ENCODE measurements at regions not wholly inside any gene's neighbourhood (a gene's known extent, or its start where the extent isn't known, plus 50 kb on each side); places are given as distances from the start of the nearest gene placed in this dataset.

DNA sequence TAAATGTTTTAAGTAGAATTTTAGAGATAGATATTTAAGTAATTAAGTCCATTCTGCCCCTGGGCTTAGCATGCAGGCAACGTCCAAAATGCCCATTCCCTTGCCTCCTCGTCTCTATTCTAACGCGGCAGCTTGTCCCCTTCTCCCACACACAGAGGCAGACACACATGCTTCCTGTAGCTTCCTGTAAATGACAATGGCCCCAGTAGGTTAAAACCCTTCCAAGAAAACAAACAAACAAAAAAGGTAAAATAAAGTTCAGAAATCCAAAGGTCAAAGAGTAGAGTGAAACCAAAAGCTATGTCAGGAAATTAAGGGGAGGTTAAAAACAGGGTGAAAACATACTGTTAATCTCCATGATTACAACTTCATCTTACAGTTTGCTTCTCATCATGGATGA is 857.6 kb downstream of the GATA3 start:
- no peak for TF ChIP-seq TAF1 (IDR thresholded peaks at IDR 0.05; ENCODE audit: low read depth)
- no peak for TF ChIP-seq YY1 (IDR thresholded peaks at IDR 0.05; ENCODE audit: low read depth)
- no peak for TF ChIP-seq TCF12 (IDR thresholded peaks at IDR 0.05; ENCODE audit: low read depth)
- TF ChIP-seq FOXM1 (IDR thresholded peaks at IDR 0.05; ENCODE audit: borderline replicate concordance, low read depth) = no peak
- no peak for TF ChIP-seq EP300 (IDR thresholded peaks at IDR 0.05; ENCODE audit: borderline replicate concordance)
- no peak for TF ChIP-seq CEBPB (IDR thresholded peaks at IDR 0.05)
- no peak for TF ChIP-seq NFIC (IDR thresholded peaks at IDR 0.05)

GRCh38 chr10:8913720-8914119 is 859.2 kb downstream of the GATA3 start:
- no peak for TF ChIP-seq EGR1 (IDR thresholded peaks at IDR 0.05)
- TF ChIP-seq NFIC (IDR thresholded peaks at IDR 0.05) = no peak
- TF ChIP-seq EP300 (IDR thresholded peaks at IDR 0.05; ENCODE audit: borderline replicate concordance) = no peak
- TF ChIP-seq TCF12 (IDR thresholded peaks at IDR 0.05; ENCODE audit: low read depth) = no peak
- TF ChIP-seq, protein P1, sequence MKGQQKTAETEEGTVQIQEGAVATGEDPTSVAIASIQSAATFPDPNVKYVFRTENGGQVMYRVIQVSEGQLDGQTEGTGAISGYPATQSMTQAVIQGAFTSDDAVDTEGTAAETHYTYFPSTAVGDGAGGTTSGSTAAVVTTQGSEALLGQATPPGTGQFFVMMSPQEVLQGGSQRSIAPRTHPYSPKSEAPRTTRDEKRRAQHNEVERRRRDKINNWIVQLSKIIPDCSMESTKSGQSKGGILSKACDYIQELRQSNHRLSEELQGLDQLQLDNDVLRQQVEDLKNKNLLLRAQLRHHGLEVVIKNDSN (IDR thresholded peaks at IDR 0.05) = no peak
- no peak for TF ChIP-seq TEAD4 (IDR thresholded peaks at IDR 0.05)
- no peak for TF ChIP-seq YY1 (IDR thresholded peaks at IDR 0.05; ENCODE audit: low read depth)
- TF ChIP-seq REST (IDR thresholded peaks at IDR 0.05; ENCODE audit: low read depth) = no peak

- TF ChIP-seq EGR1 (IDR thresholded peaks at IDR 0.05) = no peak
- TF ChIP-seq TCF12 (IDR thresholded peaks at IDR 0.05; ENCODE audit: low read depth) = no peak
- TF ChIP-seq, protein P2, sequence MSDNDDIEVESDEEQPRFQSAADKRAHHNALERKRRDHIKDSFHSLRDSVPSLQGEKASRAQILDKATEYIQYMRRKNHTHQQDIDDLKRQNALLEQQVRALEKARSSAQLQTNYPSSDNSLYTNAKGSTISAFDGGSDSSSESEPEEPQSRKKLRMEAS (IDR thresholded peaks at IDR 0.05) = no peak
- TF ChIP-seq CEBPB (IDR thresholded peaks at IDR 0.05) = no peak
- TF ChIP-seq REST (IDR thresholded peaks at IDR 0.05; ENCODE audit: low read depth) = no peak
- TF ChIP-seq TEAD4 (IDR thresholded peaks at IDR 0.05) = no peak
- TF ChIP-seq EP300 (IDR thresholded peaks at IDR 0.05; ENCODE audit: borderline replicate concordance) = no peak
Observed at GRCh38 chr10:8919280-8919679, 864.8 kb downstream of the GATA3 start.

GRCh38 chr10:8921568-8921967 is 867.1 kb downstream of the GATA3 start:
- no peak for TF ChIP-seq CREB1 (IDR thresholded peaks at IDR 0.05; ENCODE audit: low read depth)
- no peak for TF ChIP-seq TCF12 (IDR thresholded peaks at IDR 0.05; ENCODE audit: low read depth)

GRCh38 chr10:8923096-8923495 is 868.6 kb downstream of the GATA3 start:
- TF ChIP-seq YY1 (IDR thresholded peaks at IDR 0.05; ENCODE audit: low read depth) (no peak), EGR1 (IDR thresholded peaks at IDR 0.05) (no peak), EP300 (IDR thresholded peaks at IDR 0.05; ENCODE audit: borderline replicate concordance) (no peak)
- TF ChIP-seq, protein P2 (IDR thresholded peaks at IDR 0.05) = no peak

DNA sequence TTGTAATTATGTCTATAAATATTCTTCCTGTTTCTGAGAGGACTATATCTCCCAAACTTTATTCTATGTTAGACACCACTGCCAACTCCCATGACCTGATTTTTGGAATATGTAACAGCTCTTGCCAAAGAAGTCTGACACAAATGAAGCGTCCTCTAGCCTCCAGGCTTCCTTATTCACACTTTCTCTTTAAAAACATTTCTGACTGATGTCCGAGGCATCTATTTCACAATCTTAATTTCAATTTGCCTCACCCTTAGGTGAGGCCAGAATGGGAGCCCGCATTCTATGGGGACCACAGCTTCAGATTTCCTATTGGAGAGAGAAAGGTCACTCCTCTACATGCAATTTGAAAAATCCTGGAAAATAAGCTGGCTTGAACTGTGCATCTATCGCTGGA is 873.2 kb downstream of the GATA3 start:
- no peak for TF ChIP-seq CREB1 (IDR thresholded peaks at IDR 0.05; ENCODE audit: low read depth)
- no peak for TF ChIP-seq EP300 (IDR thresholded peaks at IDR 0.05; ENCODE audit: borderline replicate concordance)
- TF ChIP-seq, protein P2 (IDR thresholded peaks at IDR 0.05) = no peak
- TF ChIP-seq ZBTB7A (IDR thresholded peaks at IDR 0.05; ENCODE audit: low read depth) = no peak
- no peak for TF ChIP-seq TCF12 (IDR thresholded peaks at IDR 0.05; ENCODE audit: low read depth)
- no peak for TF ChIP-seq EGR1 (IDR thresholded peaks at IDR 0.05)
- no peak for TF ChIP-seq YY1 (IDR thresholded peaks at IDR 0.05; ENCODE audit: low read depth)
- TF ChIP-seq, protein P1 (IDR thresholded peaks at IDR 0.05) = no peak
- TF ChIP-seq TAF1 (IDR thresholded peaks at IDR 0.05; ENCODE audit: low read depth) = no peak
- TF ChIP-seq NFIC (IDR thresholded peaks at IDR 0.05) = no peak
- no peak for TF ChIP-seq FOXM1 (IDR thresholded peaks at IDR 0.05; ENCODE audit: borderline replicate concordance, low read depth)
- TF ChIP-seq REST (IDR thresholded peaks at IDR 0.05; ENCODE audit: low read depth) = no peak
- TF ChIP-seq TEAD4 (IDR thresholded peaks at IDR 0.05) = no peak
- TF ChIP-seq CEBPB (IDR thresholded peaks at IDR 0.05) = no peak
- no peak for TF ChIP-seq RAD21 (IDR thresholded peaks at IDR 0.05; ENCODE audit: low read depth)
